A673 (cell line): ENCODE measurements at regions not wholly inside any gene's neighbourhood (a gene's known extent, or its start where the extent isn't known, plus 50 kb on each side); places are given as distances from the start of the nearest gene placed in this dataset.

Experiments used
- EZH2 ChIP-seq: fragments of 200-600 bp; sonication (generic); IDR thresholded peaks from 2 replicates; pipeline ENCODE4 v1.6.1; 2017; ENCODE audit warnings: borderline replicate concordance, low read depth, mild to moderate bottlenecking, mixed read lengths, antibody characterized with exemption, low read length; ENCODE audit not compliant: poor library complexity, severe bottlenecking
- TF ChIP-seq, protein P1 (sequence below): fragments of 300-800, 200-600 bp; sonication (generic); conservative IDR thresholded peaks from 2 replicates; pipeline ENCODE4 v1.5.1; 2017; ENCODE audit warnings: low read depth, mild to moderate bottlenecking, antibody characterized with exemption, low read length, moderate library complexity, mixed read lengths

DNA sequence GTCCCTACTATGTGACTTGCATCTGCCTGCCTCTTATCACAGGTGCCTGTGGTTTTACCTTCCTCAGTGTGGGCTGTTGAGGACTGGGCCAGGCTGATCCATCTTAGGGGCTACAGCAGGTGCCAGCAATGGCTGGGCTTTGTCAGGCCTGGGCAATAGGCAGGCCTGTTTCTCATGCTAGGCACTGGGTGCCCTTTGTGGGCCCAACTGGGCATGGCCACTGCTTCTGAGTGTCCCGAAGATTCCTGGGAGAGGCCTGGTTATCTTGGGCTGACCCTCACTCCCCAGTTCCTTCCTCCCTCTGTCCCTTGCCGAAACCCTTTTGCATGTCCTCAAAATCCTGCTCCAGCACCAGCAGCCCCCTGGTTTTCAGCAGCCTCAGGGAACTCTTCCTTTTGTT is 1024.9 kb downstream of the KCNJ18 start:
- TF ChIP-seq, protein P1, sequence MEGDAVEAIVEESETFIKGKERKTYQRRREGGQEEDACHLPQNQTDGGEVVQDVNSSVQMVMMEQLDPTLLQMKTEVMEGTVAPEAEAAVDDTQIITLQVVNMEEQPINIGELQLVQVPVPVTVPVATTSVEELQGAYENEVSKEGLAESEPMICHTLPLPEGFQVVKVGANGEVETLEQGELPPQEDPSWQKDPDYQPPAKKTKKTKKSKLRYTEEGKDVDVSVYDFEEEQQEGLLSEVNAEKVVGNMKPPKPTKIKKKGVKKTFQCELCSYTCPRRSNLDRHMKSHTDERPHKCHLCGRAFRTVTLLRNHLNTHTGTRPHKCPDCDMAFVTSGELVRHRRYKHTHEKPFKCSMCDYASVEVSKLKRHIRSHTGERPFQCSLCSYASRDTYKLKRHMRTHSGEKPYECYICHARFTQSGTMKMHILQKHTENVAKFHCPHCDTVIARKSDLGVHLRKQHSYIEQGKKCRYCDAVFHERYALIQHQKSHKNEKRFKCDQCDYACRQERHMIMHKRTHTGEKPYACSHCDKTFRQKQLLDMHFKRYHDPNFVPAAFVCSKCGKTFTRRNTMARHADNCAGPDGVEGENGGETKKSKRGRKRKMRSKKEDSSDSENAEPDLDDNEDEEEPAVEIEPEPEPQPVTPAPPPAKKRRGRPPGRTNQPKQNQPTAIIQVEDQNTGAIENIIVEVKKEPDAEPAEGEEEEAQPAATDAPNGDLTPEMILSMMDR = no peak
- no peak for TF ChIP-seq EZH2
